GM19372 (cell line): ENCODE measurements at regions not wholly inside any gene's neighbourhood (a gene's known extent, or its start where the extent isn't known, plus 50 kb on each side); places are given as distances from the start of the nearest gene placed in this dataset.
"Not testable (repeated sequence)": the region's sequence is repeated elsewhere in the genome, so short reads cannot be mapped to it uniquely, and the experiment has no call there.

Experiments used
- ATAC-seq: cut with Tn5 transposase; IDR thresholded peaks from one replicate; pipeline ENCODE4 v1.9.1; 2021; ENCODE audit warnings: mild to moderate bottlenecking, low read depth, moderate library complexity; ENCODE audit not compliant: unreplicated experiment

DNA sequence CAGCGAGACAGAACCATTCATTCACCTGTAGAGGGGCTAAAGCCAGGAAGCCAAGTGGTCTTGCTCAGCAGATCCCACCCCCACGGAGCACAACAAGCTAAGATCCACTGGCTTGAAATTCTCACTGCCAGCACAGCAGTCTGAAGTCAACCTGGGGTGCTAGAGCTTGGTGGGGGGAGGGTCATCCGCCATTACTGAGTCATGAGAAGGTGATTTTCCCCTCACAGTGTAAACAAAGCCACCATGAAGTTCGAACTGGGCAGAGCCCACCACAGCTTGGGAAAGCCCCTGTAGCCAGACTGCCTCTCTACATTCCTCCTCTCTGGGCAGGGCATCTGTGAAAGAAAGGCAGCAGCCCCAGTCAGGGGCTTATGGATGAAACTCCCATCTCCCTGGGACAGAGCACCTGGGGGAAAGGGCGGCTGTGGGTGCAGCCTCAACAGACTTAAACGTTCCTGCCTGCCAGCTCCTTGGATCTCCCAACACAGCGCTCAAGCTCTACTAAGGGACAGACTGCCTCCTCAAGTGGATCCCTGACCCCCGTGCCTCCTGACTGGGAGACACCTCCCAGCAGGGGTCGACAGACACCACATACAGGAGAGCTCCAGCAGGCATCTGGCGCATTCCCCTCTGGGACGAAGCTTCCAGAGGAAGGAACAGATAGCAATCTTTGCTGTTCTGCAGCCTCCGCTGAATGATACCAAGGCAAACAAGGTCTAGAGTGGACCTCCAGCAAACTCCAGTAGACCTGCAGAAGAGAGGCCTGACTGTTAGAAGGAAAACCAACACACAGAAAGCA is 179.0 kb upstream of the KLF7 start:
- ATAC-seq, result not testable (repeated sequence)

- no peak for ATAC-seq
Measured at GRCh38 chr2:207351171-207351570, 178.6 kb upstream of the CREB1 start.

GRCh38 chr2:207352978-207353671 is 176.6 kb upstream of the CREB1 start:
- peak; percentile 94 for ATAC-seq

GRCh38 chr2:207353836-207354235 is 175.9 kb upstream of the CREB1 start:
- ATAC-seq, result no peak

GRCh38 chr2:207354462-207354861 is 175.3 kb upstream of the CREB1 start:
- ATAC-seq, result no peak

DNA sequence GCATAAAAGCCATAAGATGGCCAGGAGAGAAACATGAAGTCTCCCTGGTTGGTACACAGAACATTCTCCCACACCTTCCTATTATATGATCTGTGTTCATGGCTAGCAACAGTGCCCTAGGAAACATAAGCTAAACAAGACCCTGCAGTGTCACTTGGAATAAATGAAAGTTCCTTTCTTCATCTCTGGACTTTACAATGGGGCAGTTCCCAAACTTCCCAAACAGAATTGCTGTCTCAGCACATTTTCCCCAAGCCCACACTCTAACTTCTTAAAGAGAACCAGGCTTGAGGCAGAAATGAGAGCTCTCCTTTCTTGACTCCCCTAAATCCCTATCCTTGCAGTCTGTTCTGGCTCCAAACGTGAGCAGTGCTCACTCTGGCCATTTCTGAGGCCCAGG is 173.2 kb upstream of the CREB1 start:
- ATAC-seq, result no peak

DNA sequence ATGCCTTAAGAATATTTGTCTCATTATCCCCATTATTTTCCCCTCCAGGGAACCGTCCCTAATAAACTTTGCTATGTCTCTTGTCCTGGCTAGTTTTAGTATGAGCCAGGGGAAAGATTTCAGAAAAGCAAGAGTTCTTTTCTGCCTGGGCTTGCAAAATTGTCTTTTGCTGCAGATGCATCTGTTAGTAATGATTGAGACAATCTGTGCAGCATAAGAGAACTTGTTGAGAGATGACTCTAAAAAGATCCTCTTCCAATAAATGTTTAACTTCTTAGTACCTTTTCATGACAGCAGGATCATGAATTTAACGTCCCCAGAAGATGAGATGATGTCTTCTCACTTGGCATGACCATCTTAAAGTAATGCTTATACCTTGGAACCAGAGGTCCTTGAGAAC is 172.5 kb upstream of the CREB1 start:
- ATAC-seq, result no peak

DNA sequence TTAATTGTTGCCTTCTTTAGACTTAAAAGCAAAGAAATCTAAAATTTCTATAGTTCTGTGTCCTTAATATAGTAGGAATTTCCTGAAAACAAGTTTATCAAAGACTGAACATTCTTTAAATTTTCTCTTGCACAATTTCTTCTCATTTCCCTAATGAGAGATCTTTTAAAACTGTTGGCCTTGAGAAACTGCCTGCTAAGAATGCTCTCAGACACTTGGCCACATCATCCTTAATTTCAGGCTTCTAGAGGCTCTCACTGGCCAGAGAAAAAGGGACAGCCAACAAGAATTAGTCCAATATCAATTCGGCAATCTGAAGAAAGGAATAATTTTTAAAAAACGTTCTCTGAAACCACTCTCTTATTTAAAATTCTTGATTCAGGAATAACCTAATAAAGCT is 167.0 kb upstream of the CREB1 start:
- no peak for ATAC-seq

GRCh38 chr2:207363761-207364290 is 165.9 kb upstream of the CREB1 start:
- no peak for ATAC-seq

- ATAC-seq, result no peak
Measured at GRCh38 chr2:207370646-207371045, 159.1 kb upstream of the CREB1 start.

DNA sequence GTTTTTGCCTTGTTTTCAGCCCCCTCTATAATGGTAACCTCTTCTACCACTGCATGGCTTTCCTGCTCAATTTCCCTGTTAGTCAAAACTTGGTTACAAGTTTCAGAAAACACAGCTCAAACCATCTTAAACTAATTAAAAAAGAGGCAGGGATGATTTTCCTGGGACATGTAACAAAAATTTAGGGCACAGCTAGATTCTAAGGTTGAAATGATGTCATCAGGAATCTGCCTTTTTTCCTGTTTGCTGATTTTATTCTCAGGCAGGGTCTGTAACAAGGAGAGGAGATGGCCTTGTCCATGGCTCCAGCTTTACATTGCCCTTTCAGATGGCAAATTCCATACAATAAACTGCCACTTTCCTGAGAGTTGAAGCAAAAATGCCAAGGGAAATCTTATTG is 157.9 kb upstream of the CREB1 start:
- ATAC-seq, result no peak

- ATAC-seq, result no peak
Measured at GRCh38 chr2:207372483-207372882, 157.3 kb upstream of the CREB1 start.

- no peak for ATAC-seq
Measured at GRCh38 chr2:207375207-207375875, 154.4 kb upstream of the CREB1 start.

- not testable (repeated sequence) for ATAC-seq
Measured at GRCh38 chr2:207378620-207379019, 151.1 kb upstream of the CREB1 start.

DNA sequence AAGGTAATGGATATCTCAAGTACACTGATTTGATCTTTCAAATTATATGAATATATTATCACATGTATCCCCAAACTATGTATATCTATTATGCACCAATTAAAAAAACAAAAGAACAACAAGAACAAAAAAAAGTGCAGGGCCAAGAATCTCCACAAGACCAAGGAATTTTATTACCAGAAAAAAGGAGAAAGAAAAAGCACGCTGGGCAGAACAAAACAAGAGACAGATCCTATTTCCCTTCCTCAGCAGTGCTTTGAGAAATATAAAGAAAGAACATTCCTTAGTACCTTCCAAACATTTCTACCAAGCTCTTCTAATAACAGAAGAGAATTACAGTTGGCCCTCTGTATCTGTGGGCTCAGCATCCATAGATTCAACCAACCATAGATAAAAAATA is 144.7 kb upstream of the CREB1 start:
- ATAC-seq, result no peak

GRCh38 chr2:207385903-207386302 is 143.9 kb upstream of the CREB1 start:
- ATAC-seq, result no peak

- no peak for ATAC-seq
Measured at GRCh38 chr2:207387001-207387571, 142.7 kb upstream of the CREB1 start.

- ATAC-seq, result no peak
Measured at GRCh38 chr2:207390302-207391095, 139.3 kb upstream of the CREB1 start.

DNA sequence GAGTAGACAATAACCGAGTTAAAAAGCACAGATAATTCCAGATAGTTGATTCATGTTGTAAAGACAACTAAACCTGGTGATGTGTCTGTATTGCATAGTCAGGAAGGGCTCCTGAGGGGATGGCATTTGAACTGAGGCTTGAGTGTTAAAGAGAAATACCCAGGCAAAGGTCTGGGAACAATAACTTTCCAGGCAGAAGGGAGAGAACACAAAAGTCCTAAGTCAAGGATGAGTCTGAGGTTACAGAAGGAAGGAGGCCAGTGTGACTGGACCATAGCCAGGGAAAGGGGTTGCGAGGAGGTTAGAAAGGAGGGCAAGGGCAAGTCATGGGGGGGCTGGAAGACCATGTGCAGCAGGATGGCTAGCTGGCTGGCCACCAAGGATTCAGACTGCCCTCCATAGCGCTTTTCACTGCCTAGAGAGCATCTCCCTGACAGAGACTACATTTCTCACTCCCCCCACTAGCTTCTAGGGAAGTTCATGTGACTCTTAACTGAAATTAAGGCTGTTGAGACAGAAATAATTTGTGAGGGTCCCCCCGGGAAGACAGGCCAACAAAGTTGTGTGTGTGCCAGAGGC is 135.5 kb upstream of the CREB1 start:
- ATAC-seq, result no peak
